Hematopoietic multipotent progenitor cell (in vitro differentiated cells): ENCODE measurements at regions not wholly inside any gene's neighbourhood (a gene's known extent, or its start where the extent isn't known, plus 50 kb on each side); places are given as distances from the start of the nearest gene placed in this dataset.
"Not testable (repeated sequence)": the region's sequence is repeated elsewhere in the genome, so short reads cannot be mapped to it uniquely, and the experiment has no call there.

Source experiments
- DNase-seq, 3 donors: peaks; one replicate each; pipeline ENCODE4 v3.0.0-alpha.2; 2011 to 2015; ENCODE audit warnings: low read depth in 2 of 3, low spot score in 2 of 3

GRCh38 chr11:42802201-42802899, 509.4 kb upstream of the API5 start:
- no peak for DNase-seq

- no peak for DNase-seq
Measured at GRCh38 chr11:42806191-42806590, 505.6 kb upstream of the API5 start.

- DNase-seq: no peak
Measured at GRCh38 chr11:42812361-42812760, 499.4 kb upstream of the API5 start.

GRCh38 chr11:42812960-42813359, 498.8 kb upstream of the API5 start:
- no peak for DNase-seq

- no peak for DNase-seq
Measured at GRCh38 chr11:42816471-42816870, 495.3 kb upstream of the API5 start.

GRCh38 chr11:42819126-42819525, 492.7 kb upstream of the API5 start:
- no peak for DNase-seq

- DNase-seq: not testable (repeated sequence)
Measured at GRCh38 chr11:42822188-42822587, 489.6 kb upstream of the API5 start.

GRCh38 chr11:42823546-42823945, 488.2 kb upstream of the API5 start:
- DNase-seq: no peak

GRCh38 chr11:42824067-42824466, 487.7 kb upstream of the API5 start:
- no peak for DNase-seq

- DNase-seq: no peak
Measured at GRCh38 chr11:42825598-42825997, 486.2 kb upstream of the API5 start.

GRCh38 chr11:42827845-42828244, 484.0 kb upstream of the API5 start:
- no peak for DNase-seq

GRCh38 chr11:42837994-42838393, 473.8 kb upstream of the API5 start:
- no peak for DNase-seq

GRCh38 chr11:42840176-42840829, 471.5 kb upstream of the API5 start:
- no peak for DNase-seq

- DNase-seq: no peak
Measured at GRCh38 chr11:42840860-42841259, 470.9 kb upstream of the API5 start.

GRCh38 chr11:42841556-42841955, 470.2 kb upstream of the API5 start:
- no peak for DNase-seq

GRCh38 chr11:42849362-42849761, 462.4 kb upstream of the API5 start:
- DNase-seq: no peak

GRCh38 chr11:42857344-42857743, 454.5 kb upstream of the API5 start:
- no peak for DNase-seq

- DNase-seq: no peak
Measured at GRCh38 chr11:42870480-42870879, 441.3 kb upstream of the API5 start.

GRCh38 chr11:42873800-42874405, 437.9 kb upstream of the API5 start:
- DNase-seq: not testable (repeated sequence)

GRCh38 chr11:42881335-42881734, 430.5 kb upstream of the API5 start:
- DNase-seq: not testable (repeated sequence)

- no peak for DNase-seq
Measured at GRCh38 chr11:42890773-42891172, 421.0 kb upstream of the API5 start.

GRCh38 chr11:42901084-42901483, 410.7 kb upstream of the API5 start:
- no peak for DNase-seq
